Right lobe of liver (tissue), 6 donors: ENCODE measurements at regions not wholly inside any gene's neighbourhood (a gene's known extent, or its start where the extent isn't known, plus 50 kb on each side); places are given as distances from the start of the nearest gene placed in this dataset.

Experiments used
- ATAC-seq, 4 donors: fragments of 200-7000 bp; cut with Tn5 transposase; one replicate each; pipeline ENCODE4 v1.9.1; 2020; ENCODE audit warnings: mild to moderate bottlenecking in 4 of 4, moderate library complexity in 4 of 4
- DNase-seq, 3 donors: peaks; one replicate each; pipeline ENCODE4 v3.0.0-alpha.2; 2020
- H3K27ac ChIP-seq, 3 donors: fragments of 200-600 bp; one replicate each; pipeline ENCODE4 v1.8.0; 2022
- H3K27me3 ChIP-seq, 2 donors: fragments of 200-600 bp; one replicate each; pipeline ENCODE4 v1.8.0; 2022
- H3K36me3 ChIP-seq, 4 donors: fragments of 200-600 bp; sonication (generic) in 1 of 4; one replicate each; pipeline versions ENCODE4 v1.5.1 to v1.8.0; 2017 to 2022; ENCODE audit warnings: control low read depth in 1 of 4
- H3K4me1 ChIP-seq, 4 donors: fragments of 200-600 bp; sonication (generic) in 1 of 4; one replicate each; pipeline versions ENCODE4 v1.5.1 to v1.8.0; 2017 to 2022; ENCODE audit warnings: control low read depth in 1 of 4
- H3K4me3 ChIP-seq, 3 donors: fragments of 200-600 bp; one replicate each; pipeline ENCODE4 v1.8.0; 2022
- H3K9me3 ChIP-seq, 4 donors: fragments of 200-600 bp; sonication (generic) in 1 of 4; one replicate each; pipeline versions ENCODE4 v1.5.1 to v1.8.0; 2017 to 2022; ENCODE audit warnings: control low read depth in 1 of 4
- CTCF ChIP-seq, 4 donors: fragments of 200-600 bp in 3 of 4; fragments of 450-650 bp in 1 of 4; IDR thresholded peaks; one replicate each; pipeline versions ENCODE4 v1.5.1 to v1.8.0; 2016 to 2022; ENCODE audit warnings: antibody characterized with exemption in 4 of 4, mild to moderate bottlenecking in 2 of 4
- POLR2A ChIP-seq: fragments of 450-650 bp; IDR thresholded peaks from one replicate; pipeline ENCODE4 v1.6.1; 2017; ENCODE audit warnings: antibody characterized with exemption, mild to moderate bottlenecking
- WGBS: methylation state at CpG from one replicate; pipeline ENCODE4 v1.1.6; 2018; ENCODE audit warnings: low coverage, low lambda C conversion rate; ENCODE audit not compliant: insufficient coverage; ENCODE audit errors: missing lambda C conversion rate; 5-methylcytosine and 5-hydroxymethylcytosine counted together
- intact Hi-C, 2 donors: fragments of 100-400 bp; cut with DNase I; formaldehyde crosslinking; loops; one replicate each; pipeline versions ENCODE4 v1.11.2 to v1.14.1; 2022
- donor health status: DM: no; HTN: yes; CAD: no.
- donor health status: DM: no; HTN: no; CAD: no.
- donor health status: DM: no; HTN: no; CAD: no.
- donor health status: DM: no; HTN: yes; CAD: no.
- donor health status: DM: no; HTN: yes; CAD: no.

- H3K36me3 ChIP-seq = no peaks in the 10 kb centered on the region
- H3K4me3 ChIP-seq = no peak overlapping the region
- 86% methylated on average over 5 of the region's 9 CpGs for WGBS
- peaks cover 3 to 55% (median 27%) of the 10 kb centered on the region in 4 donors for H3K4me1 ChIP-seq
- no peaks in the 10 kb centered on the region for H3K27me3 ChIP-seq
- intact Hi-C loops = loop anchor here in 1 of 2 donors (10.0 kb wide), 1 partner anchor 83 kb away; no protein-coding TSS in a partner anchor
- ATAC-seq (no peak), DNase-seq (no peak)
- H3K27ac ChIP-seq = no peak overlapping the region
- no peaks in the 10 kb centered on the region for H3K9me3 ChIP-seq
- no peak for TF ChIP-seq POLR2A
- no peak for TF ChIP-seq CTCF (IDR thresholded peaks at IDR 0.05)
Observed at GRCh38 chr12:123061441-123062205, 81.1 kb downstream of the ARL6IP4 start.

- intact Hi-C loops = loop anchor here in 1 of 2 donors (10.0 kb wide), 1 partner anchor 85 kb away; no protein-coding TSS in a partner anchor
- 64% methylated on average over 1 of the region's 1 CpG for WGBS
- no peaks in the 10 kb centered on the region for H3K9me3 ChIP-seq
- no peak for DNase-seq
- H3K36me3 ChIP-seq = no peaks in the 10 kb centered on the region
- no peak overlapping the region for H3K4me3 ChIP-seq
- TF ChIP-seq CTCF (IDR thresholded peaks at IDR 0.05) (no peak), POLR2A (no peak)
- peaks cover 3 to 41% (median 18%) of the 10 kb centered on the region in 4 donors for H3K4me1 ChIP-seq
- H3K27ac ChIP-seq = peak overlapping the region in 1 of 3 donors; percentile 18
- no peak for ATAC-seq
- H3K27me3 ChIP-seq = no peaks in the 10 kb centered on the region
Observed at GRCh38 chr12:123059500-123059899, 79.0 kb downstream of the ARL6IP4 start.

DNA sequence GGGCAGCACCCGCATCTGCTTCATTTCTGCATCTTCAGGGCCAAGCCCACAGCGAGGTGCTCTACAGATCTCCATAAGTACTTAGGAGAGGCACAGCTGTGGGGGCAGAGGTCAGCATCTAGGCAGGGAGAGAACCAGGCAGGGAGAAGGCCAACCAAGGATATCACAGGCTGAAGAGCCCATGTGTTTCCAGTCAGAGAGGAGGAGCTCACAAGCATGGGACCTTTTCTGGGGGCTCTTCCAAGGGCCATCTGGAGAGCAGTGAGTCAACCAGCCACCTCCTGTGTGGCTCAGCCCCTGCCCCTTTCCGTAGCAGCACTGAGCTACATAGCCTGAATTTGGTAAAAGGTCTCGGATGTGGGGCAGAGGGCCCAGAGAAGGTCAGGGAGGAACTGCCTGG, 78.5 kb downstream of the ARL6IP4 start:
- intact Hi-C loops = loop anchor here in 1 of 2 donors (10.0 kb wide), 1 partner anchor 86 kb away; no protein-coding TSS in a partner anchor
- peak overlapping the region in 1 of 3 donors; percentile 18 for H3K27ac ChIP-seq
- 79% methylated on average over 4 of the region's 4 CpGs for WGBS
- H3K9me3 ChIP-seq = no peaks in the 10 kb centered on the region
- no peaks in the 10 kb centered on the region for H3K27me3 ChIP-seq
- no peak overlapping the region for H3K4me3 ChIP-seq
- no peaks in the 10 kb centered on the region for H3K36me3 ChIP-seq
- ATAC-seq (no peak), DNase-seq (no peak)
- TF ChIP-seq POLR2A (no peak), CTCF (IDR thresholded peaks at IDR 0.05) (no peak)
- H3K4me1 ChIP-seq = peaks cover 3 to 36% (median 13%) of the 10 kb centered on the region in 4 donors

GRCh38 chr12:123058481-123058880, 78.0 kb downstream of the ARL6IP4 start:
- DNase-seq (no peak), ATAC-seq (no peak)
- no peak overlapping the region for H3K27ac ChIP-seq
- H3K4me1 ChIP-seq = peaks cover 3 to 31% (median 9%) of the 10 kb centered on the region in 4 donors
- H3K36me3 ChIP-seq = no peaks in the 10 kb centered on the region
- H3K9me3 ChIP-seq = no peaks in the 10 kb centered on the region
- intact Hi-C loops = loop anchor here in 1 of 2 donors (10.0 kb wide), 1 partner anchor 86 kb away; no protein-coding TSS in a partner anchor
- 92% methylated on average over 4 of the region's 6 CpGs for WGBS
- H3K4me3 ChIP-seq = no peak overlapping the region
- TF ChIP-seq CTCF (IDR thresholded peaks at IDR 0.05) (no peak), POLR2A (no peak)
- no peaks in the 10 kb centered on the region for H3K27me3 ChIP-seq
